GM23338 (cell line): ENCODE measurements at regions not wholly inside any gene's neighbourhood (a gene's known extent, or its start where the extent isn't known, plus 50 kb on each side); places are given as distances from the start of the nearest gene placed in this dataset.

ENCODE experiments used
- ATAC-seq: fragments of 200-7000 bp; cut with Tn5 transposase; 3 replicates; pipeline ENCODE4 v1.9.1; 2020
- DNase-seq: peaks from one replicate; pipeline ENCODE4 v3.0.0-alpha.2; 2015; ENCODE audit warnings: low spot score
- H2AFZ ChIP-seq: fragments of 200-600 bp; sonication (generic); 2 replicates; pipeline ENCODE4 v1.8.0; 2016; ENCODE audit warnings: antibody characterized with exemption, mild to moderate bottlenecking, moderate library complexity
- H3F3A ChIP-seq: fragments of 200-600 bp; sonication (generic); replicated peaks from 2 replicates; pipeline ENCODE4 v1.8.0; 2017; ENCODE audit warnings: antibody characterized with exemption, mixed run types, low read depth
- H3K27ac ChIP-seq: fragments of 200-600 bp; sonication (generic); 2 replicates; pipeline ENCODE4 v1.6.1; 2016; ENCODE audit warnings: low read depth
- H3K27me3 ChIP-seq: fragments of 200-600 bp; sonication (generic); 2 replicates; pipeline ENCODE4 v1.8.0; 2016; ENCODE audit warnings: mild to moderate bottlenecking, mixed run types, moderate library complexity; ENCODE audit not compliant: insufficient read depth
- H3K36me3 ChIP-seq: fragments of 200-600 bp; sonication (generic); 2 replicates; pipeline ENCODE4 v1.8.0; 2016; ENCODE audit warnings: mild to moderate bottlenecking; ENCODE audit not compliant: insufficient read depth
- H3K4me1 ChIP-seq: fragments of 200-600 bp; sonication (generic); 2 replicates; pipeline ENCODE4 v1.8.0; 2016; ENCODE audit warnings: mild to moderate bottlenecking, moderate library complexity; ENCODE audit not compliant: insufficient read depth
- H3K4me2 ChIP-seq: fragments of 200-600 bp; sonication (generic); 2 replicates; pipeline ENCODE4 v1.7.1; 2017; ENCODE audit warnings: mixed run types
- H3K4me3 ChIP-seq: fragments of 200-600 bp; sonication (generic); 2 replicates; pipeline ENCODE4 v1.6.1; 2016; ENCODE audit warnings: mixed run types
- H3K79me2 ChIP-seq: fragments of 200-600 bp; sonication (generic); replicated peaks from 2 replicates; pipeline ENCODE4 v1.8.0; 2017; ENCODE audit warnings: mild to moderate bottlenecking; ENCODE audit not compliant: insufficient read depth
- H3K9me2 ChIP-seq: fragments of 200-600 bp; sonication (generic); 2 replicates; pipeline ENCODE4 v1.8.0; 2017; ENCODE audit not compliant: insufficient read depth
- H4K20me1 ChIP-seq: fragments of 200-600 bp; sonication (generic); replicated peaks from 2 replicates; pipeline ENCODE4 v1.8.0; 2017; ENCODE audit warnings: mild to moderate bottlenecking; ENCODE audit not compliant: insufficient read depth
- H3K27ac Mint-ChIP-seq: 2 replicates; pipeline ENCODE4 v1.8.0; 2020; ENCODE audit warnings: inconsistent platforms, mild to moderate bottlenecking, moderate library complexity, mixed read lengths
- H3K27me3 Mint-ChIP-seq: 3 replicates; pipeline ENCODE4 v1.8.0; 2022; ENCODE audit warnings: low read depth, mild to moderate bottlenecking, moderate library complexity, mixed read lengths, inconsistent platforms; ENCODE audit not compliant: insufficient read depth, poor library complexity
- H3K36me3 Mint-ChIP-seq: 3 replicates; pipeline ENCODE4 v1.8.0; 2021; ENCODE audit warnings: low read depth, mild to moderate bottlenecking, inconsistent platforms, moderate library complexity, mixed read lengths
- H3K4me1 Mint-ChIP-seq: 3 replicates; pipeline ENCODE4 v1.8.0; 2020; ENCODE audit warnings: mild to moderate bottlenecking, inconsistent platforms, mixed read lengths
- H3K4me3 Mint-ChIP-seq: 3 replicates; pipeline ENCODE4 v1.8.0; 2021; ENCODE audit warnings: moderate library complexity, mild to moderate bottlenecking, inconsistent platforms, mixed read lengths
- H3K9me3 Mint-ChIP-seq: 3 replicates; pipeline ENCODE4 v1.8.0; 2020; ENCODE audit warnings: moderate library complexity, mild to moderate bottlenecking, inconsistent platforms, mixed read lengths
- CTCF ChIP-seq, 2 experiments: fragments of 200-600 bp in 1 of 2; sonication (generic) in 1 of 2; conservative IDR thresholded peaks; 2 replicates each; pipeline versions ENCODE4 v1.5.1 to v1.6.1; 2016 to 2017; ENCODE audit warnings: antibody characterized with exemption in 2 of 2, low read depth in 2 of 2, mild to moderate bottlenecking in 2 of 2, moderate library complexity in 1 of 2
- EZH2 ChIP-seq: fragments of 200-600 bp; sonication (generic); IDR thresholded peaks from one replicate; pipeline ENCODE4 v1.8.0; 2017; ENCODE audit warnings: antibody characterized with exemption, mild to moderate bottlenecking, low read depth; ENCODE audit not compliant: unreplicated experiment
- EZH2phosphoT487 ChIP-seq: fragments of 200-600 bp; sonication (generic); IDR thresholded peaks from one replicate; pipeline ENCODE4 v1.8.1; 2018; ENCODE audit warnings: antibody characterized with exemption; ENCODE audit not compliant: unreplicated experiment
- JUNB ChIP-seq: IDR thresholded peaks from one replicate; pipeline ENCODE4 v1.6.1; 2016; ENCODE audit warnings: antibody characterized with exemption; ENCODE audit not compliant: unreplicated experiment
- POLR2AphosphoS5 ChIP-seq: IDR thresholded peaks from 2 replicates; pipeline ENCODE4 v1.6.1; 2016; ENCODE audit warnings: antibody characterized with exemption, low read depth
- REST ChIP-seq: IDR thresholded peaks from one replicate; pipeline ENCODE4 v1.6.1; 2018; ENCODE audit warnings: antibody characterized with exemption; ENCODE audit not compliant: unreplicated experiment
- STAT1 ChIP-seq: IDR thresholded peaks from one replicate; pipeline ENCODE4 v1.6.1; 2016; ENCODE audit warnings: antibody characterized with exemption; ENCODE audit not compliant: unreplicated experiment
- ZNF114 ChIP-seq: fragments of 250-450 bp; sonication (Bioruptor Pico); IDR thresholded peaks from 2 replicates; pipeline ENCODE4 v1.5.0; 2020; ENCODE audit warnings: mild to moderate bottlenecking, moderate library complexity
- ZNF331 ChIP-seq: fragments of 250-450 bp; sonication (Bioruptor Pico); IDR thresholded peaks from 2 replicates; pipeline ENCODE4 v1.5.0; 2020; ENCODE audit warnings: low read depth, mild to moderate bottlenecking, moderate library complexity

GRCh38 chr10:83214136-83214535, 925.2 kb upstream of the GHITM start (continued):
- no peak for TF ChIP-seq REST
- TF ChIP-seq ZNF331 (CRISPR knock-in tag): no peak
- no peak for TF ChIP-seq CTCF (conservative IDR thresholded peaks at IDR 0.05; ENCODE audit: low read depth in 2 of 2)
- TF ChIP-seq EZH2phosphoT487: no peak
- no peak for TF ChIP-seq STAT1

- no peak overlapping the region for H3K4me3 ChIP-seq
- Mint-ChIP-seq H3K36me3 (no peaks in the 10 kb centered on the region), H3K27me3 (peaks cover 2% of the 10 kb centered on the region), H3K9me3 (no peaks in the 10 kb centered on the region; the same call in none of the 3 replicates), H3K27ac (no peak overlapping the region), H3K4me1 (peaks cover 11% of the 10 kb centered on the region; the same call in 2 of the 3 replicates), H3K4me3 (no peak overlapping the region)
- H3K27ac ChIP-seq: no peak overlapping the region
- H3K9me2 ChIP-seq: peaks cover 3% of the 10 kb centered on the region; the same call in 1 of the 2 replicates
- no peak overlapping the region; the same call in 1 of the 2 replicates for H2AFZ ChIP-seq
- H3K36me3 ChIP-seq: no peaks in the 10 kb centered on the region
- DNase-seq (no peak), ATAC-seq (peak; percentile 70; the same call in 2 of the 3 replicates)
- H3K4me1 ChIP-seq: peaks cover 3% of the 10 kb centered on the region; the same call in 1 of the 2 replicates
- H3K79me2 ChIP-seq: no peaks in the 10 kb centered on the region
- H3K27me3 ChIP-seq: no peaks in the 10 kb centered on the region
- TF ChIP-seq EZH2: no peak
- no peaks in the 10 kb centered on the region for H4K20me1 ChIP-seq
- no peaks in the 10 kb centered on the region for H3F3A ChIP-seq
- no peak overlapping the region for H3K4me2 ChIP-seq
These were observed 921.1 kb upstream of the GHITM start for GRCh38 chr10:83218205-83218604.

- Mint-ChIP-seq H3K9me3 (no peaks in the 10 kb centered on the region; the same call in none of the 3 replicates), H3K27ac (no peak overlapping the region), H3K36me3 (no peaks in the 10 kb centered on the region), H3K4me3 (no peak overlapping the region), H3K27me3 (peaks cover 2% of the 10 kb centered on the region), H3K4me1 (peaks cover 15% of the 10 kb centered on the region)
- Histone ChIP-seq H3K27ac (no peak overlapping the region), H3F3A (no peaks in the 10 kb centered on the region), H2AFZ (no peak overlapping the region), H4K20me1 (no peaks in the 10 kb centered on the region), H3K4me1 (peaks cover 3% of the 10 kb centered on the region; the same call in 1 of the 2 replicates), H3K36me3 (no peaks in the 10 kb centered on the region), H3K9me2 (peaks cover 3% of the 10 kb centered on the region; the same call in 1 of the 2 replicates), H3K4me2 (no peak overlapping the region), H3K79me2 (no peaks in the 10 kb centered on the region), H3K27me3 (no peaks in the 10 kb centered on the region), H3K4me3 (no peak overlapping the region)
- ATAC-seq (no peak; the same call in 2 of the 3 replicates), DNase-seq (no peak)
- no peak for TF ChIP-seq JUNB
- TF ChIP-seq CTCF (conservative IDR thresholded peaks at IDR 0.05; ENCODE audit: low read depth in 2 of 2): no peak
- TF ChIP-seq ZNF114: no peak
- TF ChIP-seq EZH2phosphoT487: no peak
- no peak for TF ChIP-seq ZNF331 (CRISPR knock-in tag)
- TF ChIP-seq POLR2AphosphoS5: no peak
These were observed 917.0 kb upstream of the GHITM start for GRCh38 chr10:83222300-83222699.
